GM18498 (cell line): ENCODE measurements at regions not wholly inside any gene's neighbourhood (a gene's known extent, or its start where the extent isn't known, plus 50 kb on each side); places are given as distances from the start of the nearest gene placed in this dataset.
"Not testable (repeated sequence)": the region's sequence is repeated elsewhere in the genome, so short reads cannot be mapped to it uniquely, and the experiment has no call there.

Source experiments
- ATAC-seq: cut with Tn5 transposase; IDR thresholded peaks from one replicate; pipeline ENCODE4 v1.9.1; 2021; ENCODE audit warnings: mild to moderate bottlenecking, moderate library complexity; ENCODE audit not compliant: unreplicated experiment

GRCh38 chr2:128503399-128504245 is 185.0 kb upstream of the HS6ST1 start:
- no peak for ATAC-seq

- no peak for ATAC-seq
Measured at GRCh38 chr2:128504246-128505149, 185.8 kb upstream of the HS6ST1 start.

- ATAC-seq: no peak
Measured at GRCh38 chr2:128505150-128505490, 186.5 kb upstream of the HS6ST1 start.

- ATAC-seq: no peak
Measured at GRCh38 chr2:128505575-128506526, 187.2 kb upstream of the HS6ST1 start.

GRCh38 chr2:128506534-128506933 is 187.9 kb upstream of the HS6ST1 start:
- ATAC-seq: no peak

- no peak for ATAC-seq
Measured at GRCh38 chr2:128510701-128511397, 192.2 kb upstream of the HS6ST1 start.

- ATAC-seq: no peak
Measured at GRCh38 chr2:128511731-128512378, 193.2 kb upstream of the HS6ST1 start.

GRCh38 chr2:128512379-128513115 is 193.9 kb upstream of the HS6ST1 start:
- no peak for ATAC-seq

- ATAC-seq: no peak
Measured at GRCh38 chr2:128513116-128513960, 194.7 kb upstream of the HS6ST1 start.

GRCh38 chr2:128513961-128514283 is 195.3 kb upstream of the HS6ST1 start:
- peak; percentile 80 for ATAC-seq

GRCh38 chr2:128514555-128514955 is 195.9 kb upstream of the HS6ST1 start:
- ATAC-seq: peak; percentile 7

GRCh38 chr2:128516938-128517337 is 198.3 kb upstream of the HS6ST1 start:
- no peak for ATAC-seq

GRCh38 chr2:128519028-128519427 is 200.4 kb upstream of the HS6ST1 start:
- not testable (repeated sequence) for ATAC-seq

GRCh38 chr2:128519517-128520215 is 201.0 kb upstream of the HS6ST1 start:
- ATAC-seq: no peak

GRCh38 chr2:128520340-128520739 is 201.7 kb upstream of the HS6ST1 start:
- no peak for ATAC-seq

- peak; percentile 90 for ATAC-seq
Measured at GRCh38 chr2:128520791-128521190, 202.1 kb upstream of the HS6ST1 start.

GRCh38 chr2:128521482-128521881 is 202.8 kb upstream of the HS6ST1 start:
- ATAC-seq: no peak

GRCh38 chr2:128522829-128523228 is 204.2 kb upstream of the HS6ST1 start:
- no peak for ATAC-seq
